HG03103 (cell line): ENCODE measurements at regions not wholly inside any gene's neighbourhood (a gene's known extent, or its start where the extent isn't known, plus 50 kb on each side); places are given as distances from the start of the nearest gene placed in this dataset.
A peak's percentile ranks its signal among the peaks of the same experiment; 100 is the strongest.

Source experiments
- ATAC-seq: cut with Tn5 transposase; IDR thresholded peaks from one replicate; pipeline ENCODE4 v1.9.1; 2021; ENCODE audit warnings: low read depth; ENCODE audit not compliant: unreplicated experiment

- no peak for ATAC-seq
Observed at GRCh38 chr4:90007494-90008167, 113.0 kb downstream of the MMRN1 start.

- no peak for ATAC-seq
Observed at GRCh38 chr4:90012918-90013317, 114.3 kb upstream of the CCSER1 start.

- no peak for ATAC-seq
Observed at GRCh38 chr4:90024519-90024918, 102.7 kb upstream of the CCSER1 start.

DNA sequence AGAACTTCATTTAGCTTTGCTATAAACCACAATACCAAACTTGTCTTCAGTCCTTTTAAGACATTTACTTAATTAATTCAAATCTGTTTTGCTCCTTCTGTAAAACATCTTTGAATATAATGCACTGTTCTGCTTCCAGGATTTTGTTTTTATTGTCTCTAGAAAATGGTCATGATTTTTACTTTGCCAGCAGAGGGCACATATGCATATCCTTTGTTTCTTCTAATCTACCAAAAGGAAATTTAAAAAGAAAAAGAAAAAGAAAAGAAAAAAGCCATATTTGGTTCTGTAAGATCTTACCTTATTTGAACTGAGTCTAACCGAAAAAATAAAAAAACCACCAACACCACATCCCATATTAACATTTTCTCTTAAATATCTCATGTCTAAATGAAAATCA is 101.9 kb upstream of the CCSER1 start:
- ATAC-seq: no peak

- peak; percentile 93 for ATAC-seq
Observed at GRCh38 chr4:90027565-90027964, 99.6 kb upstream of the CCSER1 start.

DNA sequence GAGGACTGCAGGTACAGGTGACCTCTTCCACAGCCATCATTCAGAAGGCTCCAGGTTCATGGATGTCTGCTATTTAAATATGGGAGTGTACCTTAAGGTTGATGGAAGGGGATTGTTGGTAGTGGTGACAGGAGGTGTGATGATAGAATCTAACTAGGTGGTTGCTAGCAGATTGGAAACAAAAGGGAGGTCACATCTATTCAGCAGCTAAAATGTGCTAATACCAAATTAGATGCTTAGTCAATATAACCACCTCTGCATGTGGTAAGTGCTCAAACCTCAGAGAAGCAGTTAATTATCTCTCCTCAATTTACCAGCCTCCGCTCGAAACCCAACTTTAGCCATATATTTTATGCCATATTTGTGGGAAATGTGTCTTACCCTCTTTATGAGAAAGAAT is 98.7 kb upstream of the CCSER1 start:
- no peak for ATAC-seq

GRCh38 chr4:90030202-90030601 is 97.0 kb upstream of the CCSER1 start:
- ATAC-seq: no peak

GRCh38 chr4:90030953-90031352 is 96.2 kb upstream of the CCSER1 start:
- no peak for ATAC-seq

GRCh38 chr4:90039122-90039521 is 88.1 kb upstream of the CCSER1 start:
- ATAC-seq: no peak

GRCh38 chr4:90051999-90052398 is 75.2 kb upstream of the CCSER1 start:
- ATAC-seq: no peak

DNA sequence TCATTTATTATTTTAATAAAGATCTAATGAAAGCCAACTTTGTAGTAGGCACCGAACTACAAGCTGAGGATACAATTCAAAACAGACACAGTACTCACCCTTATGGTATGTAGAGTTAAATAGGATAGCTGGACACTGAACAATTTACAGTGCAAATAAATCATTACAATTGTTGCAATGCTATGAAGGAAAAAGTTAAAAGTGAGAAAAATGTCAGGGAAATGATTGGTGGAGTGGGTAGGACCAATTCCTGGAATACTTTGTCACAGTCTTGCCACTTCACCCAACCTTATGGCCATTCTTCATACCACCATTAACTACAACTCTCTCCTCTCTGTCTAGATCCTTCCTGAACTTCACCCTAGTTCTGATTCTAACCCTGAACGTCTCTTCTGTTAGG is 70.1 kb upstream of the CCSER1 start:
- ATAC-seq: no peak

DNA sequence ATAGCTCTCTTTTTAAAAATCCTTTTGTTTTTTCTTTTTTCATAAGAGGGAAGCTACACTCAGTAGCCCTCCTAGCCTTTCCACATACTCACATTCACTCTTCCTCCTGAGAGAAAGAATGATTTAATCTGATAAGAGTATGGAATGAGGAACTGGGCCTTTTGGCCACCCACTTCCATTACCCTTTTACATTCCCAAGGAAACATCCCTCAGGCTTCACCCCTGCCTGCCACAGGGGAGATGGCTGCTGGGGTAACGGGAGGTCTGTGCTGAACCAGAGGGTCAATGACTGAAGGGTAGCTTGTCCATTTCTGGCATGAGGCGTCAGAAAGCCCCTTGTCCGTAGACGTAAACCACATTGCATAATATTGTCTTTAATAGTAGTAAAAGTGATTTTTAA is 67.2 kb upstream of the CCSER1 start:
- ATAC-seq: no peak

DNA sequence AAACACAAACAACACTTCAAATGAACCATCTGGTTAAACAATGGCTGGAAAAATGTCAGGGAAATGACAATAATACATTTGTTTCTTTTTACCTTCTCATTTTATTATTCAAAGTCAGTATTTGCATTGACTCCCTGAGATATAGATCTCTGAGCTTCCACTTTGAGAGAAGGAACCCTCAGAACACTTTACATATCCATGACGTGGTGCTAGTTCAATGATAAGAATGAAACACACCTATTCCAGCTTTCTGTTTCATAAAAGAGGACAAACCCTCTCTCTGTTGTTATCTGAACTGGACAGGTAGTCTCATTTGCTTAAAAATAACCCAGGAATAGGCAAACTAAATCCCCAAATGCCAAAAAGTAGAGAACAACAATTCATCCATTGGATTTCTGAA is 65.3 kb upstream of the CCSER1 start:
- no peak for ATAC-seq

- no peak for ATAC-seq
Observed at GRCh38 chr4:90064196-90064595, 63.0 kb upstream of the CCSER1 start.

DNA sequence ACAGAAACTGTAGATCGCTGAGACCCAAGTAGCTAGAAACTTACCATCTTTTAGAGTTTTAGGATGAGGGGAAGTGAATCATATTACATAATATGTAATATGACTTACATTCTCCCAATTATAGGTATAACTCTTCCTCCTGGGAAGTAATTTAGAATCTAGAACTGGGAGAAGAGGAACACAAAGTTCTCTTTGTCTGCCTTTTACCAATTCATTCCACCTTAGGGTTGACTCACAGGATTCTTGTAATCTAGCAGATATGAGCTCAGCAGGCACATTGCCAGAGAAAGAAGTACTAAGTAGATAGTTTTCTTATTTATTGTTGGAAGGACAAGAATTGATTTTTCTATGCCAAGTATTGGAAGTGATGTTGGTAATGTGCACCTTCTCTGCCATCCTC is 58.0 kb upstream of the CCSER1 start:
- no peak for ATAC-seq

DNA sequence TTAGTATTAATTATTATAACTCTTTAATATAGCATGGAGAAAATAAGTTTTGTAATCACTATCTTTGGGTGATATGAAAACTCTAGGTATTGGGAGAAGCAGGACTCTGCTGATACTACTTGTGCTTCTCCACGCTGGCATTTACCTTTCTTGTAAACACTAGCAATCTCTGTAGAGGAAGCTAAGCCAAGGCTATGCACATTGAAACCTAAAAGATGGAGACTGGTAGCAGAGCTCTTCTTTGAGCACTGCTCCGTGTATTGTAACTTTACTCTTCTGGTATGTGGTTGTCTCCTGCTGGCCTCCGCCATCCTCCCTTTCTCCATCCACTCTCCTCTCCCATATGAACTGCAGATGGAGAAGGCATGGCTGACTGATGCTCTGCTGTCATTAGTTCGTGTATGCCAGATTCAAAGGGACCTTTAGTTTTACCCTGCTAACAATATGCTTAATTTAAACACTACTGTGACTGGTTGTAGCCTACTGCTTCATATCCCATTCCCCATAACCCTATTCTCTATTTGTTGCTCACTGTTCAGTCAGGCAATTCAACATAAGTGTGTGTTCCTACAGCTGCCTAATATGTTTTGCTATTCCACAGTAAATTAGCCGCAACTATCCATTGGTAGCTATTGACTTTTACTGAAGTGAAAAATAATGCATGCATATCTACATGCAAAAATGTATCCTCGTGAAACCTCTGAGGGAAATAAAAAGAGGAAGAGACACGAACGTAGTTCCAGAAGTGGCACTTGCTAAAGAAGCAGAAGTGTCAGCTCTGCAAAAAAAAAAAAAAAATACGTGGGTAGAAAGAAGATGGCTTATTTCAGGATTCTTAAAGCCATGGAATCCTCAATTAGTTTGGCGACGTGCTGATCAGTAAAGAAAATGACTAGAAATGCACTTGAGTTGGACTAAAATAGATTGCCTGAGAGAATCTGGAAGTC is 55.6 kb upstream of the CCSER1 start:
- peak; percentile 60 for ATAC-seq

DNA sequence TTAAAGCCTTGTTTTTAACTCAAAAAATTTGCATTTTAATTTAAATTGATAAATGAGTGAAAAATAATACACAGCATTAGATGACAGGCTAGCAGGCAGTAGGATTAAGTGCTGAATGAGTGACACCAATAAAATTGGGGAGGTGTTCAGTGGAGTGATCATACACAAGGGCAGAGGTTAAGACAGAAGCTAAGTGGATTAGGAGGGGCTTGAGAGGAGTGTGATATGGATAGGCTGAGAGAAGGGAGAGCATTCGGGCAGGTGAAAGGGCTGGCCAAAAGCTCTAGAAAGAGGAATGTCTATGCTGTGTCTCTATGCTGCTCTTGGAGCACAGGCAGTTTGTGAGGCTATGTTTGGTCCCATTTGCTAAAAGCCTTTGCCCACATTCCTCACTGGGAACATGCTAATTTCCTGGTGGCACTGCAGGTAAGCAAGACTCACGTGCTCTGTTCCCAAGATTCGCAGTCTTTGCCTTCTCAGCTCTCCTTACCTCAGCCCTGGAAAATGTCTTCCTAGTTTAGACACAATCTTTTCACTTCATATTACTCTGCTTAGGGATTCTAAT is 52.8 kb upstream of the CCSER1 start:
- no peak for ATAC-seq
